NB4 (cell line): ENCODE measurements at regions not wholly inside any gene's neighbourhood (a gene's known extent, or its start where the extent isn't known, plus 50 kb on each side); places are given as distances from the start of the nearest gene placed in this dataset.

Experiments used
- MAX ChIP-seq: IDR thresholded peaks from 2 replicates; pipeline ENCODE4 v1.6.1; 2011; ENCODE audit warnings: low read depth, low read length
- POLR2A ChIP-seq: IDR thresholded peaks from 2 replicates; pipeline ENCODE4 v1.6.1; 2011; ENCODE audit warnings: mild to moderate bottlenecking; ENCODE audit not compliant: insufficient read length; ENCODE audit errors: extremely low read depth
- TF ChIP-seq, protein P1 (sequence below): IDR thresholded peaks from one replicate; pipeline ENCODE4 v1.5.1; 2012; ENCODE audit warnings: low read depth, low read length

DNA sequence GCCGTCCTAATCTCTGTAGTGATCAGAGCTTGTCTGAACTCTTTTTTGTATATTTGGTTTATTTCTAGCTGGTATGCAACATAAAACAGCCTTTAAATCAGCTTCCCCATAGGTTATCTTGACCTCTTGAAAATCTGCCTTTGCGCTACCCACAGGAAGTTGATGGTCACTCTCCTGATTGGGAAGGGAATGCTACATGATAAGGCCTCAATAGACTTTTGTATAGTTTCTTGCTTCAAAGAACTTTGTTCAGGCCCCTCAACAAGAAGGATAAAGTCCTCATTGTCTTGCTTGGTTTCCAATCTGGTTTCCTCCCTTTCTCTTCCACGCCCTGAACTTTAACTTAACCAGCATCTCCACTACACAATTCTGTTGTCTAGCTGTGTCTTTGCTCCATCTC, 95.4 kb upstream of the TENT5A start:
- TF ChIP-seq, protein P1, sequence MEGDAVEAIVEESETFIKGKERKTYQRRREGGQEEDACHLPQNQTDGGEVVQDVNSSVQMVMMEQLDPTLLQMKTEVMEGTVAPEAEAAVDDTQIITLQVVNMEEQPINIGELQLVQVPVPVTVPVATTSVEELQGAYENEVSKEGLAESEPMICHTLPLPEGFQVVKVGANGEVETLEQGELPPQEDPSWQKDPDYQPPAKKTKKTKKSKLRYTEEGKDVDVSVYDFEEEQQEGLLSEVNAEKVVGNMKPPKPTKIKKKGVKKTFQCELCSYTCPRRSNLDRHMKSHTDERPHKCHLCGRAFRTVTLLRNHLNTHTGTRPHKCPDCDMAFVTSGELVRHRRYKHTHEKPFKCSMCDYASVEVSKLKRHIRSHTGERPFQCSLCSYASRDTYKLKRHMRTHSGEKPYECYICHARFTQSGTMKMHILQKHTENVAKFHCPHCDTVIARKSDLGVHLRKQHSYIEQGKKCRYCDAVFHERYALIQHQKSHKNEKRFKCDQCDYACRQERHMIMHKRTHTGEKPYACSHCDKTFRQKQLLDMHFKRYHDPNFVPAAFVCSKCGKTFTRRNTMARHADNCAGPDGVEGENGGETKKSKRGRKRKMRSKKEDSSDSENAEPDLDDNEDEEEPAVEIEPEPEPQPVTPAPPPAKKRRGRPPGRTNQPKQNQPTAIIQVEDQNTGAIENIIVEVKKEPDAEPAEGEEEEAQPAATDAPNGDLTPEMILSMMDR, result no peak
- no peak for TF ChIP-seq POLR2A
- no peak for TF ChIP-seq MAX
